ENCODE measurements at regions not wholly inside any gene's neighbourhood (a gene's known extent, or its start where the extent isn't known, plus 50 kb on each side); places are given as distances from the start of the nearest gene placed in this dataset.
A peak's percentile ranks its signal among the peaks of the same experiment; 100 is the strongest.
"Not testable (repeated sequence)": the region's sequence is repeated elsewhere in the genome, so short reads cannot be mapped to it uniquely, and the experiment has no call there.

DNA sequence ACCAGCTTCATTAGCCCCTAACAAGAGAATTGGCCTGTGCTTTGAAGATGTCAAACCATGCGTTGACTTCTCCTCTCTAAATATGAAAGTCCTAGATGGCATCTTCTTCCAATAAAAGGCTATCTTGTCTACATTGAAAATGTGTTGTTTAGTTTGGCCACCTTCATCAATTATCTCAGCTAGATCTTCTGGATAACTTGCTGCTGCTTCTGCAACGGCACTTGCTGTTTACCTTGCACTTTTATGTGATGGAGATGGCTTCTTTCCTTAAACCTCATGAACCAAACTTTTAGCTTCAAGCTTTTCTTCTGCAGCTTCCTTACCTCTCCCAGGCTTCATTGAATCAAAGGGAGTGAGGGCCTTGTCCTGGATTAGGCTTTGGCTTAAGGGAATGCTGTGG, 58.6 kb upstream of the CSNK1E start:
- H3K4me3 ChIP-seq (replicated peaks in 1 of 3; ENCODE audit: low read depth in 2 of 3, low read length in 3 of 3); H3K9ac ChIP-seq (ENCODE audit: insufficient read depth, low read length, poor library complexity, severe bottlenecking); H3K4me1 ChIP-seq (ENCODE audit: control insufficient read depth in 1 of 2, insufficient read depth in 2 of 2, low read length in 2 of 2); H2AFZ ChIP-seq (ENCODE audit: insufficient read depth, low read depth, low read length, poor library complexity, severe bottlenecking); H3K27me3 Mint-ChIP-seq (ENCODE audit: low read depth in 3 of 3); H3K27ac Mint-ChIP-seq; H3K27ac ChIP-seq (ENCODE audit: low read depth in 1 of 2, low read length in 2 of 2); H3K27me3 ChIP-seq (ENCODE audit: control insufficient read depth in 2 of 2, insufficient read depth in 2 of 2, low read length in 2 of 2); H3K4me2 ChIP-seq (replicated peaks; ENCODE audit: extremely low read depth, low read length, poor library complexity, severe bottlenecking); intact Hi-C loops (cut with micrococcal nuclease); H3K4me1 Mint-ChIP-seq; H4K20me1 ChIP-seq (ENCODE audit: insufficient read depth, low read length); DNase-seq; H3K79me2 ChIP-seq (ENCODE audit: insufficient read depth, low read length); H3K4me3 Mint-ChIP-seq: not testable (repeated sequence)
- H3K9me3 ChIP-seq (replicated peaks in 1 of 2; ENCODE audit: control insufficient read depth in 1 of 2, insufficient read depth in 1 of 2, low read length in 2 of 2): peaks cover 0 to 10% of the 10 kb centered on the region in 2 donors
- no CpG with 5 or more reads among the region's 2 CpGs for WGBS (ENCODE audit: insufficient coverage)
- H3K36me3 ChIP-seq (replicated peaks in 1 of 2; ENCODE audit: control insufficient read depth in 1 of 2, insufficient read depth in 2 of 2, low read length in 2 of 2): peaks cover 16 to 45% of the 10 kb centered on the region in 2 donors
- Mint-ChIP-seq H3K36me3 (peaks cover 64 to 71% of the 10 kb centered on the region in 2 donors), H3K9me3 (peaks cover 3 to 20% (median 9%) of the 10 kb centered on the region in 7 donors)

DNA sequence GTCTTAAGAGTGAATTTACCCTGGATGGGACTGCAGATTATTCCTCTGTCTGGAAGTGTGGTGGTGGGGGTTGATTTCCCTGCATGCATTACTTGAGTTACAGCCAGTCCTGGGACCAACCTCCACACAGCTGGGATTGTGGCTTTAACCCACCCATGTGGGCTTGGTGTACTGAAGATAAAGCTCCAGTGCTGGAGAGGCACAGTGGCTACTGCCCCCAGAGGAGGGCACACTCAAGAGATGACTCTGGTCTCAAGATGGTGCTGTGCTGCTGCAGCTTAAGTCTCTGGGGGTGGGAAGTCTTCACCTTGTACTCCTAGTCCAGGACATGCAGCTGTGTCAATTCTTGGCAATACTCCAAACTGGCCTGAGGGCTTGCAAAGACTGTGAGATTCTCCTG, 57.8 kb upstream of the CSNK1E start:
- H3K79me2 ChIP-seq (ENCODE audit: insufficient read depth, low read length); H2AFZ ChIP-seq (ENCODE audit: insufficient read depth, low read depth, low read length, poor library complexity, severe bottlenecking); H3K27me3 ChIP-seq (ENCODE audit: control insufficient read depth in 2 of 2, insufficient read depth in 2 of 2, low read length in 2 of 2); intact Hi-C loops (cut with micrococcal nuclease); H3K27me3 Mint-ChIP-seq (ENCODE audit: low read depth in 3 of 3); H3K27ac ChIP-seq (ENCODE audit: low read depth in 1 of 2, low read length in 2 of 2); H3K4me1 ChIP-seq (ENCODE audit: control insufficient read depth in 1 of 2, insufficient read depth in 2 of 2, low read length in 2 of 2); H3K4me3 Mint-ChIP-seq; H3K27ac Mint-ChIP-seq; H3K4me3 ChIP-seq (replicated peaks in 1 of 3; ENCODE audit: low read depth in 2 of 3, low read length in 3 of 3); H3K4me1 Mint-ChIP-seq; DNase-seq; H3K4me2 ChIP-seq (replicated peaks; ENCODE audit: extremely low read depth, low read length, poor library complexity, severe bottlenecking); H3K9ac ChIP-seq (ENCODE audit: insufficient read depth, low read length, poor library complexity, severe bottlenecking); H4K20me1 ChIP-seq (ENCODE audit: insufficient read depth, low read length): not testable (repeated sequence)
- H3K36me3 Mint-ChIP-seq: peaks cover 56 to 66% of the 10 kb centered on the region in 2 donors
- Histone ChIP-seq H3K36me3 (replicated peaks in 1 of 2; ENCODE audit: control insufficient read depth in 1 of 2, insufficient read depth in 2 of 2, low read length in 2 of 2) (peaks cover 13 to 37% of the 10 kb centered on the region in 2 donors), H3K9me3 (replicated peaks in 1 of 2; ENCODE audit: control insufficient read depth in 1 of 2, insufficient read depth in 1 of 2, low read length in 2 of 2) (peaks cover 0 to 10% of the 10 kb centered on the region in 2 donors)
- H3K9me3 Mint-ChIP-seq: peaks cover 3 to 20% (median 9%) of the 10 kb centered on the region in 7 donors

DNA sequence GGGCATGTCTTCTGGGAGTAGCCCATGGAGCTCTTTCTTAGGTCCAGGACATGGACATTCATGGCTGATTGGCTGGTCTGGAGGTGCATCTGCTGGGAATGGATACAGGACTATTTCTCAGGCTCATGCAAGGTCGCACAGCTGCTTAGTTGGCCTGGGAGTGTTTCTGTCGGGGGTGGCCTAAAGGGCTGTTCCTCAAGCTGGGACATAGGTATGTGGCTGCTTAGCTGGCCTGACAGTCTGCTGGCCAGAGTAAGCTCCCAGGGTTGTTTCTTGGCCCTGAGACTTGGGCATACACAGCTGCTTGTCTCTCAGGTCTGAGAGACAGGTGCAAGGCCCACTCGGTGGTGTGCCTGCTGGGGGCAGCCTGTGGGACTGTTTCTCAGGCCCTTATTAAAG, 57.2 kb upstream of the CSNK1E start:
- intact Hi-C loops (cut with micrococcal nuclease); H3K27me3 ChIP-seq (ENCODE audit: control insufficient read depth in 2 of 2, insufficient read depth in 2 of 2, low read length in 2 of 2); H4K20me1 ChIP-seq (ENCODE audit: insufficient read depth, low read length); H3K9ac ChIP-seq (ENCODE audit: insufficient read depth, low read length, poor library complexity, severe bottlenecking); H3K4me2 ChIP-seq (replicated peaks; ENCODE audit: extremely low read depth, low read length, poor library complexity, severe bottlenecking); H3K27ac ChIP-seq (ENCODE audit: low read depth in 1 of 2, low read length in 2 of 2); H3K79me2 ChIP-seq (ENCODE audit: insufficient read depth, low read length); H3K27ac Mint-ChIP-seq; H3K4me1 Mint-ChIP-seq; DNase-seq; H3K4me3 Mint-ChIP-seq; H3K4me1 ChIP-seq (ENCODE audit: control insufficient read depth in 1 of 2, insufficient read depth in 2 of 2, low read length in 2 of 2); H3K27me3 Mint-ChIP-seq (ENCODE audit: low read depth in 3 of 3); H3K4me3 ChIP-seq (replicated peaks in 1 of 3; ENCODE audit: low read depth in 2 of 3, low read length in 3 of 3); H2AFZ ChIP-seq (ENCODE audit: insufficient read depth, low read depth, low read length, poor library complexity, severe bottlenecking): not testable (repeated sequence)
- Mint-ChIP-seq H3K9me3 (peaks cover 3 to 20% (median 9%) of the 10 kb centered on the region in 7 donors), H3K36me3 (peaks cover 51 to 61% of the 10 kb centered on the region in 2 donors)
- peaks cover 0 to 10% of the 10 kb centered on the region in 2 donors for H3K9me3 ChIP-seq (replicated peaks in 1 of 2; ENCODE audit: control insufficient read depth in 1 of 2, insufficient read depth in 1 of 2, low read length in 2 of 2)
- H3K36me3 ChIP-seq (replicated peaks in 1 of 2; ENCODE audit: control insufficient read depth in 1 of 2, insufficient read depth in 2 of 2, low read length in 2 of 2): peaks cover 10 to 31% of the 10 kb centered on the region in 2 donors
- WGBS (ENCODE audit: insufficient coverage): 100% methylated on average over 2 of the region's 3 CpGs

DNA sequence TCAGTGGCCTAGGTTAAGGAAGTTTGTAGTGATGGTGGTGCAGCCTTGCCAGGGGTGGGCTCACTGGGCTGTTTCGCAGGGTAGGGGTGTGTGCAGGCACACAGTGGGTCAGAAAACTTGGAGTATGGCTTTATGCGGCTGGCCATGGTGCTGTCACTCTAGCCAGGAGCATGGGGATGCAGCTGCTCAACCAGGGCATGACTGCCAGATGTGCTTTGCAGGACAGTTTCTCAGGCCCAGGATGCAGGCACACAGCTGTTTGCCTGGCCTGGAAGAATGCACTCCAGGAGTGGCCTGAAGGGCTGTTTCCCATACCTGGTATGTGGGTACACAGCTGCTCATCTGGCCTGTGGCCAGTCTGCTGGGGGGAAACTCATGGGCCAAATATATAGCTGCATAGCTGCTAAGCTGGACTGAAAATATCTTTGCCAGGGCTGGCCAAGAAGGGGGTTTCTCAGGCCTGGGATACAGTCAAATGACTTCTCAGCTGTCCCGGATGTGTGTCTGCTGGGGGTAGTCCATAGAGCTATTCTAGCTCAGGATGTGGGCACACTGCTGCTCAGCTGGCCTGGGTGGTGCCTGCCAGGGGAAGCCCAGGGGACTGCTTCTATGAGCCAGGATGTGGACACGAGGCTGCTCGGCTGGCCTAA, 56.7 kb upstream of the CSNK1E start:
- H3K79me2 ChIP-seq (ENCODE audit: insufficient read depth, low read length); H3K4me1 ChIP-seq (ENCODE audit: control insufficient read depth in 1 of 2, insufficient read depth in 2 of 2, low read length in 2 of 2); H4K20me1 ChIP-seq (ENCODE audit: insufficient read depth, low read length); H2AFZ ChIP-seq (ENCODE audit: insufficient read depth, low read depth, low read length, poor library complexity, severe bottlenecking); intact Hi-C loops (cut with micrococcal nuclease); H3K4me3 Mint-ChIP-seq; H3K27me3 ChIP-seq (ENCODE audit: control insufficient read depth in 2 of 2, insufficient read depth in 2 of 2, low read length in 2 of 2); H3K9ac ChIP-seq (ENCODE audit: insufficient read depth, low read length, poor library complexity, severe bottlenecking); H3K4me2 ChIP-seq (replicated peaks; ENCODE audit: extremely low read depth, low read length, poor library complexity, severe bottlenecking); H3K4me3 ChIP-seq (replicated peaks in 1 of 3; ENCODE audit: low read depth in 2 of 3, low read length in 3 of 3); H3K27ac ChIP-seq (ENCODE audit: low read depth in 1 of 2, low read length in 2 of 2); DNase-seq; H3K27me3 Mint-ChIP-seq (ENCODE audit: low read depth in 3 of 3): not testable (repeated sequence)
- Mint-ChIP-seq H3K4me1 (peaks cover 11% of the 10 kb centered on the region), H3K27ac (peak overlapping the region in 1 of 7 donors; percentile 68), H3K9me3 (peaks cover 3 to 20% (median 9%) of the 10 kb centered on the region in 7 donors), H3K36me3 (peaks cover 51 to 58% of the 10 kb centered on the region in 2 donors)
- 79% methylated on average over 2 of the region's 5 CpGs for WGBS (ENCODE audit: insufficient coverage)
- Histone ChIP-seq H3K36me3 (replicated peaks in 1 of 2; ENCODE audit: control insufficient read depth in 1 of 2, insufficient read depth in 2 of 2, low read length in 2 of 2) (peaks cover 10 to 30% of the 10 kb centered on the region in 2 donors), H3K9me3 (replicated peaks in 1 of 2; ENCODE audit: control insufficient read depth in 1 of 2, insufficient read depth in 1 of 2, low read length in 2 of 2) (peaks cover 0 to 10% of the 10 kb centered on the region in 2 donors)
